GM12875 (cell line): ENCODE measurements at regions not wholly inside any gene's neighbourhood (a gene's known extent, or its start where the extent isn't known, plus 50 kb on each side); places are given as distances from the start of the nearest gene placed in this dataset.
"Not testable (repeated sequence)": the region's sequence is repeated elsewhere in the genome, so short reads cannot be mapped to it uniquely, and the experiment has no call there.

ENCODE experiments used
- H3K4me3 ChIP-seq: one replicate; pipeline ENCODE4 v1.5.1; 2011; ENCODE audit warnings: low read depth, low read length, control low read depth
- TF ChIP-seq, protein P1 (sequence below): IDR thresholded peaks from 2 replicates; pipeline ENCODE4 v1.5.1; 2011; ENCODE audit warnings: low read depth, mild to moderate bottlenecking, control low read depth, inconsistent platforms, low read length, moderate library complexity, borderline replicate concordance; ENCODE audit not compliant: insufficient read depth

DNA sequence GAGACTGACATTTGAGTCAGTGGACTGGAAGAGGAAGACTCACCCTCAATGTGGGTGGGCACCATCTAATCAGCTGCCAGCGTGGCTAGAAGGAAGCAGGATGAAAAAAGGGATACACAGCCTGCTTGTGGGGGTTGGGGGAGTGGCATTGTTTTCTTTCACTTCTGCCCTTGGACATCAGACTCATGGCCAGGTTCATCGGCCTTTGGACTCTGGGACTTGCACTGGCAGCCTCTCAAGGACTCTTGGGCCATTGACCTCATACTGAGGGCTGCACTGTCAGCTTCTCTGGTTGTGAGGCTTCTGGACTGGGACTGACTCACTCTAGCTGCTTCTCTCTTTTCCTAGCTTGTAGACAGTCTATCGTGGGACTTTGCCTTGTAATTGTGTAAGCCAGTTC, 374.9 kb downstream of the TLE1 start:
- no peak overlapping the region for H3K4me3 ChIP-seq
- TF ChIP-seq, protein P1, sequence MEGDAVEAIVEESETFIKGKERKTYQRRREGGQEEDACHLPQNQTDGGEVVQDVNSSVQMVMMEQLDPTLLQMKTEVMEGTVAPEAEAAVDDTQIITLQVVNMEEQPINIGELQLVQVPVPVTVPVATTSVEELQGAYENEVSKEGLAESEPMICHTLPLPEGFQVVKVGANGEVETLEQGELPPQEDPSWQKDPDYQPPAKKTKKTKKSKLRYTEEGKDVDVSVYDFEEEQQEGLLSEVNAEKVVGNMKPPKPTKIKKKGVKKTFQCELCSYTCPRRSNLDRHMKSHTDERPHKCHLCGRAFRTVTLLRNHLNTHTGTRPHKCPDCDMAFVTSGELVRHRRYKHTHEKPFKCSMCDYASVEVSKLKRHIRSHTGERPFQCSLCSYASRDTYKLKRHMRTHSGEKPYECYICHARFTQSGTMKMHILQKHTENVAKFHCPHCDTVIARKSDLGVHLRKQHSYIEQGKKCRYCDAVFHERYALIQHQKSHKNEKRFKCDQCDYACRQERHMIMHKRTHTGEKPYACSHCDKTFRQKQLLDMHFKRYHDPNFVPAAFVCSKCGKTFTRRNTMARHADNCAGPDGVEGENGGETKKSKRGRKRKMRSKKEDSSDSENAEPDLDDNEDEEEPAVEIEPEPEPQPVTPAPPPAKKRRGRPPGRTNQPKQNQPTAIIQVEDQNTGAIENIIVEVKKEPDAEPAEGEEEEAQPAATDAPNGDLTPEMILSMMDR: no peak

DNA sequence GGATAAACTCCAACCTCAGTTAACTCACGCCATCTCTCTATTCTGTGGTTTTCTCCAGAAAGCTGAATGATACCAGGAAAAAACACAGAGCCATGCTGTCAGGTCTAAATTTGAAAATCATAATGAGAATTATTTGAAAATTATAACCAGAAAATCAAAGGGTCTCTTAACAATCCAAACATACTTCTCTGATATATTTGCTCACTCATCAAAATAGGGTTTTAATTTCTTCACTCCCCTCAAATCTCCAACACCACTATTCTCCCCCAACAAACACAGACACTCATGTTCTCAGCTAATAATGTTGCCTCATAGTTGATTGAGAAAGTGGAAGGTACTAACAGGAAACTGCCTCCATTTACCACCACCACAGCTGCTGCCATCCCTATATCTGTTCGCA, 375.5 kb downstream of the TLE1 start:
- TF ChIP-seq, protein P1: no peak

DNA sequence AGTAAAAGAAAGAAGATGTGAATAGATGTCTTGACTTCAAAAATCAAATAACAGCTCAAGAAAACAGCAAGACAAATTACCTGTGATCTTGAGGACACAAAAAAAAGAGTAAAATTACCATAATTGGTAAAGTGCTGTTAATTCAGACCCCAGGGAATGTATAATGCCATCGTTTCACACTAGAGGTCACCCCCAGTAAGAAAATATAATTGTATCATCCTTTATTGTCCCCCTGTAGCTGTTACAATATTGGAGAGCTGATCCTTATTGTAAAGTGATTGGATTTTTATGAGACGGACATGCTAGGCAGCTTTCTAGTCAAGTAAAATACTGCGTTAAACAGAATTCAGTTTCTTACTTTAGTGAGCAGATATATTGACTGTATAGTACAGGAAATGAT, 377.0 kb downstream of the TLE1 start:
- TF ChIP-seq, protein P1: no peak
- H3K4me3 ChIP-seq: no peak overlapping the region

More for the DNA sequence above, 375.5 kb downstream of the TLE1 start:
- no peak overlapping the region for H3K4me3 ChIP-seq

DNA sequence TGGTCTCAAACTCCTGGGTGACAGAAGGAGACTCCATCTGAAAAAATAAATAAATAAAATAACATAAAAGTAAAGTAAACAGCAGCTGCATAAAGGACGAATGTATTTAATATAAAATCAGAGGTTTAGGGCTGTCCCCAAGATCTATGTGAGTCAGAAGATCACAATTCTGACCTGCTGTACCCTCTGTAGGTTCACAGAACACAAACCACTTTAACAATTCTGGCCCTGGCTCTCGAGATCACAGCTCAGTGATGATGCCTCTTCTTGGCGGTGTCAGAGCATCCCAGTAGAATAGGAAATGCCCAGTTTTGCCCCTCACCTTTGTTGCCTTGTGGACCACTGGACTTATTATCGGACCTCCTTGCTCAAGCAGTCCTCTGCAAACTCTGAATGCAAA, 380.9 kb downstream of the TLE1 start:
- no peak overlapping the region for H3K4me3 ChIP-seq
- TF ChIP-seq, protein P1: no peak

DNA sequence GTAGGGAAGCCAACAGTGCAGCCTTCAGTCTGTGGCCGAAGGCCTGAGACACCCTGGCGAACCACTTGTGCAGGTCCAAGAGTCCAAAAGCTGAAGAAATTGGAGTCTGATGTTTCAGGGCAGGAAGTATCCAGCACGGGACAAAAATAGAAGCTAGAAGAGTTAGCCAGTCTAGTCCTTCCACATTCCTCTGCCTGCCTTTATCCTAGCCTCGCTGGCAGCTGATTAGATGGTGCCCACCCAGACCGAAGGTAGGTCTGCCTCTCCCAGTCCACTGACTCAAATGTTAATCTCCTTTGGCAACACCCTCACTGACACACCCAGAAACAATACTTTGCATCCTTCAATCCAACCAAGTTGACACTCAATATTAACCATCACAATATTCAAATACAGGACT, 381.6 kb downstream of the TLE1 start:
- not testable (repeated sequence) for H3K4me3 ChIP-seq

DNA sequence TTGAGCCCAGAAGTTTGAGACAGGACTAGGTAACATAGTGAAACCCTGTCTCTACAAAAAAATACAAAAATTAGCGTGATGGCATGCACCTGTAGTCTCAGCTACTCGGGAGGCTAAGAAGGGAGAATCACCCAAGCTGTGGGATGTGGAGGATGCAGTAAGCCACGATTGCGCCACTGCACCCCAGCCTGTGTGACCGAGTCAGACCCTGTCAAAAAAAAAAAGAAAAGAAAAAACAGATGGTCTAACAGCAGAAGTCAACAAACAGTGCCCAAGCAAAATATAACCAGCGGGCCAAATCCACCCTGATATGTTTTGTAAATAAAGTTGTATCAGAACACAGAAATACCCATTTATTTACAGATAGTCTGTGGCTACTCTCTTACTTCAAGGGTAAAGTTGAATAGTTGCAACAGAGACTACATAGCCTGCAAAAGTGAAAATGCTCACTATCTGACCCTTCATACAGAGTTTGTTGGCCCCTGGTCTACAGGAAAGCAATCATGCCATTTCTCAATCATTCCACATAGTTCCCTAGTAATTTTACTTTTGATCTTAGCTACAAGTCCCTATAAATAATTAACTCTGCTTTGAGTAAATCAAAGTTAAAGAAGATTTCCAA, 383.7 kb downstream of the TLE1 start:
- H3K4me3 ChIP-seq: no peak overlapping the region
- TF ChIP-seq, protein P1: no peak

DNA sequence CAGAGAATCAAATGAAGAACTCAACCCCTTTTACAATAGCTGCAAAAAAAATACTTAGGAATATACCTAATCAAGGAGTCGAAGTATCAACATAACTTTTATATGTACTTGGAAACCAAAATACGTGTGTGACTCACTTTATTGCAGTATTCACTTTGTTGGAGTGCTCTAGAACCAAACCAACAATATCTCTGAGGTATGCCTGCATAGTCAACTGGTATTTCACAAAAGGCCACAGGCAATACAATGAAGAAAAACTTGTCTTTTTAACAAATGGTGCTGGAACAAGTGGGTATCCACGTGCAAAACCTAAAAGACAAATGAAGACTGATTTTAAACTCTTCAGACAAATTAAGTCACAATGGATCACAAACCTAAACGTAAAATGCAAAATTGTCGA, 385.7 kb downstream of the TLE1 start:
- H3K4me3 ChIP-seq: no peak overlapping the region
- TF ChIP-seq, protein P1: no peak

DNA sequence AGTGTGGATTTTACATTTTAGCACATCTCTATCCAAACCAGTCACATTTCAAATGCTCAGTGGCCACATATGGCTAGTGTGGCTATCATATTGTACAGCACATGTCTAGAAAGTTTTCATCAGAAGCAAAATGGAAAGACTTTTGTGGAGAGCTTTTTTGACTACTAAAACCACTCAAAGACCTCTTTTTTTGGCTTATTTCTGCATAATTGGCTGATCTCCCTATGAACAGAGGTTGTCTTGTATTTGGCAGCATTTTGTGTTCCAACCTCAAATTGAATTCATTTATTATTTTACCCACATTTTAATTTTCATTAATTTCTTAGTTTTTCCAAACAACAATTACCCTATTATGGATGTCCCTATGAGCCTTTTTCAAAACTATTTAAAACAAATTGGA, 395.7 kb downstream of the TLE1 start:
- H3K4me3 ChIP-seq: no peak overlapping the region
- TF ChIP-seq, protein P1: no peak
